ENCODE measurements at regions not wholly inside any gene's neighbourhood (a gene's known extent, or its start where the extent isn't known, plus 50 kb on each side); places are given as distances from the start of the nearest gene placed in this dataset.
"Not testable (repeated sequence)": the region's sequence is repeated elsewhere in the genome, so short reads cannot be mapped to it uniquely, and the experiment has no call there.

GRCh38 chr5:93224624-93225023 is 356.4 kb downstream of the NR2F1-AS1 start:
- intact Hi-C loops (cut with DNase I, micrococcal nuclease), result no loop called here
- Histone ChIP-seq H3K9me3 (no peaks in the 10 kb centered on the region), H3K4me3 (no peak overlapping the region), H3K4me1 (ENCODE audit: low read depth) (no peaks in the 10 kb centered on the region), H3K36me3 (ENCODE audit: low read depth) (no peaks in the 10 kb centered on the region)
- DNase-seq (no peak), ATAC-seq (no peak)
- TF ChIP-seq CTCF (IDR thresholded peaks at IDR 0.05), result no peak

GRCh38 chr5:93221773-93222172 is 359.2 kb downstream of the NR2F1-AS1 start:
- ATAC-seq (no peak), DNase-seq (no peak)
- intact Hi-C loops (cut with DNase I, micrococcal nuclease), result no loop called here
- no peaks in the 10 kb centered on the region for H3K4me1 ChIP-seq (ENCODE audit: low read depth)
- no peaks in the 10 kb centered on the region for H3K9me3 ChIP-seq
- TF ChIP-seq CTCF (IDR thresholded peaks at IDR 0.05), result no peak
- H3K36me3 ChIP-seq (ENCODE audit: low read depth), result no peaks in the 10 kb centered on the region
- no peak overlapping the region for H3K4me3 ChIP-seq

GRCh38 chr5:93220431-93220830 is 360.6 kb downstream of the NR2F1-AS1 start:
- no peak overlapping the region for H3K4me3 ChIP-seq
- no peaks in the 10 kb centered on the region for H3K9me3 ChIP-seq
- H3K4me1 ChIP-seq (ENCODE audit: low read depth), result no peaks in the 10 kb centered on the region
- TF ChIP-seq CTCF (IDR thresholded peaks at IDR 0.05), result no peak
- ATAC-seq (no peak), DNase-seq (no peak)
- H3K36me3 ChIP-seq (ENCODE audit: low read depth), result no peaks in the 10 kb centered on the region
- intact Hi-C loops (cut with DNase I, micrococcal nuclease), result no loop called here

GRCh38 chr5:93219641-93220145 is 361.3 kb downstream of the NR2F1-AS1 start:
- no peaks in the 10 kb centered on the region for H3K4me1 ChIP-seq (ENCODE audit: low read depth)
- no peak for TF ChIP-seq CTCF (IDR thresholded peaks at IDR 0.05)
- no peak overlapping the region for H3K4me3 ChIP-seq
- H3K36me3 ChIP-seq (ENCODE audit: low read depth), result no peaks in the 10 kb centered on the region
- no peak for ATAC-seq
- intact Hi-C loops (cut with DNase I, micrococcal nuclease), result no loop called here
- DNase-seq, result no peak
- H3K9me3 ChIP-seq, result no peaks in the 10 kb centered on the region

- H3K4me3 ChIP-seq; H3K36me3 ChIP-seq (ENCODE audit: low read depth); H3K9me3 ChIP-seq; ATAC-seq; H3K4me1 ChIP-seq (ENCODE audit: low read depth); intact Hi-C loops (cut with DNase I, micrococcal nuclease); DNase-seq: not testable (repeated sequence)
Observed at GRCh38 chr5:93213111-93213794, 367.8 kb downstream of the NR2F1-AS1 start.

GRCh38 chr5:93209476-93209875 is 371.5 kb downstream of the NR2F1-AS1 start:
- Histone ChIP-seq H3K4me1 (ENCODE audit: low read depth) (no peaks in the 10 kb centered on the region), H3K4me3 (no peak overlapping the region), H3K36me3 (ENCODE audit: low read depth) (no peaks in the 10 kb centered on the region), H3K9me3 (peaks cover 2% of the 10 kb centered on the region)
- DNase-seq, result no peak
- intact Hi-C loops (cut with DNase I, micrococcal nuclease), result no loop called here
- no peak for TF ChIP-seq CTCF (IDR thresholded peaks at IDR 0.05)
- ATAC-seq, result no peak

Measured in mucosa of descending colon (tissue), 3 donors.